Liver (tissue), 8 donors: ENCODE measurements at regions not wholly inside any gene's neighbourhood (a gene's known extent, or its start where the extent isn't known, plus 50 kb on each side); places are given as distances from the start of the nearest gene placed in this dataset.

Experiments
- DNase-seq: peaks from one replicate; pipeline ENCODE4 v3.0.0-alpha.2; 2017; ENCODE audit warnings: low spot score
- H3K27ac ChIP-seq, 2 donors: one replicate each; pipeline ENCODE4 v1.7.0; 2013; ENCODE audit warnings: inconsistent platforms in 2 of 2, low read length in 2 of 2, control low read depth in 1 of 2, low read depth in 1 of 2, mild to moderate bottlenecking in 1 of 2
- H3K27me3 ChIP-seq, 4 donors: one replicate each; pipeline versions ENCODE4 v1.6.1 to v1.7.0; 2013; ENCODE audit warnings: low read length in 3 of 4, inconsistent platforms in 1 of 4, mild to moderate bottlenecking in 1 of 4, moderate library complexity in 1 of 4; ENCODE audit not compliant: control insufficient read depth in 4 of 4, insufficient read depth in 4 of 4
- H3K36me3 ChIP-seq, 4 donors: one replicate each; pipeline versions ENCODE4 v1.6.1 to v1.7.0; 2013; ENCODE audit warnings: low read length in 3 of 4, mild to moderate bottlenecking in 3 of 4, low read depth in 1 of 4, moderate library complexity in 1 of 4; ENCODE audit not compliant: control insufficient read depth in 4 of 4, insufficient read depth in 3 of 4
- H3K4me1 ChIP-seq, 4 donors: one replicate each; pipeline versions ENCODE4 v1.6.1 to v1.7.0; 2013; ENCODE audit warnings: low read length in 3 of 4, mild to moderate bottlenecking in 3 of 4, moderate library complexity in 1 of 4; ENCODE audit not compliant: control insufficient read depth in 4 of 4, insufficient read depth in 4 of 4
- H3K4me3 ChIP-seq, 3 donors: one replicate each; pipeline versions ENCODE4 v1.6.1 to v1.7.0; 2013; ENCODE audit warnings: low read length in 3 of 3, control low read depth in 1 of 3, low read depth in 1 of 3, mild to moderate bottlenecking in 1 of 3
- H3K9ac ChIP-seq, 2 donors: one replicate each; pipeline ENCODE4 v1.7.0; 2013; ENCODE audit warnings: low read length in 2 of 2, mild to moderate bottlenecking in 2 of 2, moderate library complexity in 2 of 2, control low read depth in 1 of 2, low read depth in 1 of 2
- H3K9me3 ChIP-seq, 4 donors: one replicate each; pipeline versions ENCODE4 v1.6.1 to v1.7.0; 2013; ENCODE audit warnings: low read length in 3 of 4; ENCODE audit not compliant: control insufficient read depth in 4 of 4
- ATF3 ChIP-seq: IDR thresholded peaks from 2 replicates; pipeline ENCODE4 v1.6.1; 2016; ENCODE audit warnings: antibody characterized with exemption
- CTCF ChIP-seq: fragments of 150-350 bp; IDR thresholded peaks from 2 replicates; pipeline ENCODE4 v1.5.1; 2017; ENCODE audit warnings: improper control_type of control experiment, low read depth, low read length; ENCODE audit not compliant: missing input control
- FOXA1 ChIP-seq: IDR thresholded peaks from 2 replicates; pipeline ENCODE4 v1.6.1; 2016; ENCODE audit warnings: antibody characterized with exemption
- FOXA2 ChIP-seq: IDR thresholded peaks from 2 replicates; pipeline ENCODE4 v1.6.1; 2016; ENCODE audit warnings: antibody characterized with exemption
- GABPA ChIP-seq, 2 donors: IDR thresholded peaks in 1 of 2; conservative IDR thresholded peaks in 1 of 2; 2 replicates each; pipeline ENCODE4 v1.6.1; 2016; ENCODE audit warnings: antibody characterized with exemption in 2 of 2, mild to moderate bottlenecking in 1 of 2, moderate library complexity in 1 of 2
- HNF4A ChIP-seq, 2 donors: conservative IDR thresholded peaks; 2 replicates each; pipeline ENCODE4 v1.6.1; 2016; ENCODE audit warnings: antibody characterized with exemption in 2 of 2, mild to moderate bottlenecking in 2 of 2
- HNF4G ChIP-seq: IDR thresholded peaks from 2 replicates; pipeline ENCODE4 v1.6.1; 2016; ENCODE audit warnings: antibody characterized with exemption
- JUND ChIP-seq, 2 donors: IDR thresholded peaks; 2 replicates each; pipeline ENCODE4 v1.6.1; 2016; ENCODE audit warnings: antibody characterized with exemption in 2 of 2
- MAX ChIP-seq: IDR thresholded peaks from 2 replicates; pipeline ENCODE4 v1.6.1; 2016; ENCODE audit warnings: antibody characterized with exemption
- NR2F2 ChIP-seq: IDR thresholded peaks from 2 replicates; pipeline ENCODE4 v1.6.1; 2016; ENCODE audit warnings: antibody characterized with exemption
- REST ChIP-seq: IDR thresholded peaks from 2 replicates; pipeline ENCODE4 v1.6.1; 2016; ENCODE audit warnings: antibody characterized with exemption, mild to moderate bottlenecking
- RXRA ChIP-seq, 2 donors: IDR thresholded peaks; 2 replicates each; pipeline ENCODE4 v1.6.1; 2017 to 2018; ENCODE audit warnings: antibody characterized with exemption in 2 of 2, mild to moderate bottlenecking in 1 of 2
- TAF1 ChIP-seq: conservative IDR thresholded peaks from 2 replicates; pipeline ENCODE4 v1.6.1; 2016; ENCODE audit warnings: antibody characterized with exemption, mild to moderate bottlenecking
- YY1 ChIP-seq: IDR thresholded peaks from 2 replicates; pipeline ENCODE4 v1.6.1; 2016; ENCODE audit warnings: antibody characterized with exemption, mild to moderate bottlenecking
- WGBS: extraction: QIAGEN DNeasy Blood & Tissue Kit; methylation state at CpG from one replicate; pipeline ENCODE4 v1.1.7; 2013; 5-methylcytosine and 5-hydroxymethylcytosine counted together
- donor health status: healthy.
- donor health status: healthy.
- donor health status: healthy.
- donor health status: healthy.
- donor health status: healthy.

GRCh38 chr4:181524499-181524898 lies 718.7 kb upstream of the TENM3 start:
- H3K4me3 ChIP-seq, result no peak overlapping the region
- peaks cover 0 to 6% (median 0%) of the 10 kb centered on the region in 4 donors for H3K27me3 ChIP-seq
- H3K36me3 ChIP-seq, result no peaks in the 10 kb centered on the region
- H3K27ac ChIP-seq, result no peak overlapping the region
- no peaks in the 10 kb centered on the region for H3K4me1 ChIP-seq
- DNase-seq, result no peak
- WGBS, result 78% methylated on average over 5 of the region's 5 CpGs
- no peak overlapping the region for H3K9ac ChIP-seq
- TF ChIP-seq NR2F2 (no peak), JUND (IDR thresholded peaks at IDR 0.05) (no peak), TAF1 (no peak)
- H3K9me3 ChIP-seq, result no peaks in the 10 kb centered on the region

- H3K27ac ChIP-seq, result no peak overlapping the region
- no peaks in the 10 kb centered on the region for H3K36me3 ChIP-seq
- H3K9ac ChIP-seq, result no peak overlapping the region
- no peaks in the 10 kb centered on the region for H3K4me1 ChIP-seq
- TF ChIP-seq NR2F2 (no peak), ATF3 (no peak), HNF4G (no peak), YY1 (no peak), HNF4A (conservative IDR thresholded peaks at IDR 0.05) (no peak), JUND (IDR thresholded peaks at IDR 0.05) (no peak), CTCF (no peak), RXRA (IDR thresholded peaks at IDR 0.05) (no peak), GABPA (IDR thresholded peaks at IDR 0.05 in 1 of 2, conservative IDR thresholded peaks at IDR 0.05 in 1 of 2) (no peak), FOXA1 (no peak), REST (no peak), TAF1 (no peak), MAX (no peak), FOXA2 (no peak)
- no peak for DNase-seq
- peaks cover 0 to 6% (median 0%) of the 10 kb centered on the region in 4 donors for H3K27me3 ChIP-seq
- H3K4me3 ChIP-seq, result no peak overlapping the region
- 56% methylated on average over 3 of the region's 3 CpGs for WGBS
- H3K9me3 ChIP-seq, result no peaks in the 10 kb centered on the region
These were observed 717.6 kb upstream of the TENM3 start for GRCh38 chr4:181525634-181526033.
